MM.1S (cell line): ENCODE measurements at regions not wholly inside any gene's neighbourhood (a gene's known extent, or its start where the extent isn't known, plus 50 kb on each side); places are given as distances from the start of the nearest gene placed in this dataset.

Source experiments
- DNase-seq: peaks from one replicate; pipeline ENCODE4 v3.0.0-alpha.2; 2015
- H2AFZ ChIP-seq: fragments of 300-600 bp; sonication (generic); 2 replicates; pipeline ENCODE4 v1.6.0; 2016; ENCODE audit warnings: antibody characterized with exemption, low read length
- H3F3A ChIP-seq: fragments of 300-600 bp; sonication (generic); 2 replicates; pipeline ENCODE4 v1.6.1; 2016; ENCODE audit warnings: mild to moderate bottlenecking, antibody characterized with exemption, low read length, moderate library complexity, mixed read lengths; ENCODE audit not compliant: insufficient read depth
- H3K27ac ChIP-seq: fragments of 300-600 bp; sonication (generic); 2 replicates; pipeline ENCODE4 v1.5.1; 2016; ENCODE audit warnings: mild to moderate bottlenecking, low read length
- H3K27me3 ChIP-seq: fragments of 300-600 bp; sonication (generic); replicated peaks from 2 replicates; pipeline ENCODE4 v1.6.0; 2016; ENCODE audit warnings: low read length; ENCODE audit not compliant: insufficient read depth
- H3K36me3 ChIP-seq: fragments of 300-600 bp; sonication (generic); replicated peaks from 2 replicates; pipeline ENCODE4 v1.6.1; 2016; ENCODE audit warnings: mild to moderate bottlenecking, low read length, mixed read lengths; ENCODE audit not compliant: insufficient read depth
- H3K4me1 ChIP-seq: fragments of 300-600 bp; sonication (generic); 2 replicates; pipeline ENCODE4 v1.6.1; 2016; ENCODE audit warnings: low read length, mixed read lengths
- H3K4me2 ChIP-seq: fragments of 300-600 bp; sonication (generic); 2 replicates; pipeline ENCODE4 v1.6.0; 2016; ENCODE audit warnings: low read depth, low read length
- H3K4me3 ChIP-seq: fragments of 300-600 bp; sonication (generic); 2 replicates; pipeline ENCODE4 v1.5.1; 2016; ENCODE audit warnings: low read length, mixed read lengths
- H3K79me2 ChIP-seq: fragments of 300-600 bp; sonication (generic); 2 replicates; pipeline ENCODE4 v1.6.1; 2016; ENCODE audit warnings: mixed run types, low read length, mixed read lengths
- H3K9ac ChIP-seq: fragments of 300-600 bp; sonication (generic); 2 replicates; pipeline ENCODE4 v1.6.1; 2016; ENCODE audit warnings: low read length, mixed read lengths
- H3K9me2 ChIP-seq: fragments of 300-600 bp; sonication (generic); replicated peaks from 2 replicates; pipeline ENCODE4 v1.6.1; 2016; ENCODE audit warnings: mild to moderate bottlenecking, low read length, mixed read lengths; ENCODE audit not compliant: insufficient read depth
- H3K9me3 ChIP-seq: fragments of 300-600 bp; sonication (generic); replicated peaks from 2 replicates; pipeline ENCODE4 v1.6.1; 2016; ENCODE audit warnings: mild to moderate bottlenecking, low read length, mixed read lengths; ENCODE audit not compliant: insufficient read depth
- H4K20me1 ChIP-seq: fragments of 300-600 bp; sonication (generic); 2 replicates; pipeline ENCODE4 v1.6.1; 2016; ENCODE audit warnings: mild to moderate bottlenecking, low read length, moderate library complexity, mixed read lengths; ENCODE audit not compliant: insufficient read depth
- EZH2 ChIP-seq: fragments of 300-600 bp; sonication (generic); optimal IDR thresholded peaks from 2 replicates; pipeline ENCODE3; 2017; ENCODE audit warnings: low read depth, mild to moderate bottlenecking, antibody characterized with exemption, low read length, mixed read lengths
- EZH2phosphoT487 ChIP-seq: fragments of 300-600 bp; sonication (generic); IDR thresholded peaks from 2 replicates; pipeline ENCODE4 v1.6.1; 2018; ENCODE audit warnings: antibody characterized with exemption, low read length
- TF ChIP-seq, protein P1 (sequence below): fragments of 300-600 bp; sonication (generic); IDR thresholded peaks from 2 replicates; pipeline ENCODE4 v1.5.1; 2016; ENCODE audit warnings: antibody characterized with exemption, low read length, mixed read lengths

DNA sequence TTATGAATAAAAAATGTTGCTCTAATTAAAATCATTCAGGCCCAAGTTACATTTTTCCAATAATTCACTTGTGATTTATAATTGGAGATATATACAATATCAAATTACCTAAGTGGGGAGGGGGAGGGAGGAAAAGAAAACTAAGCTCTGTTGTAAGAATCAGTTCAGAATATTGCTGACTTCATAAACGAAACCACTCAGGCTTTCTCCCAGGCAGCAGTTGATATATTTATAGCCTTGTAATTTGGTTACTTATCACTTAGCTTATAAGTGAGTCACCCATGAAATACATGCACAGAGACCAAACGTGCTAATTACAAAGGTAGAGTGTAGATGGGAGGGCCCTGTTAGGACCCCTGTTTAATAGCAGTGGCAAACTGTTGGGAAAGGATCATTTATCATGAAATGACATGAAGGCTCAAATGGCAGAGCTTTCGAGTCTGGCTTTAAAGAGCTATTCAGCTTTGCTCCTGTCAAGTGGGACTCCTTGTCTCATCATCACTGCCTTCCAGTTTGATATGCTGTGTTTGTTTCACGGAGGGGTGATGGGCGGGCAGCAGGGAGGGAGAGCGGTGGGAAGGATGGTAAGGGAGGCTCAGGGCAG lies 105.6 kb upstream of the PGRMC2 start:
- TF ChIP-seq EZH2: no peak
- no peak for TF ChIP-seq EZH2phosphoT487
- DNase-seq: peak; percentile 81
- peak overlapping the region; percentile 72 for H3K4me2 ChIP-seq

DNA sequence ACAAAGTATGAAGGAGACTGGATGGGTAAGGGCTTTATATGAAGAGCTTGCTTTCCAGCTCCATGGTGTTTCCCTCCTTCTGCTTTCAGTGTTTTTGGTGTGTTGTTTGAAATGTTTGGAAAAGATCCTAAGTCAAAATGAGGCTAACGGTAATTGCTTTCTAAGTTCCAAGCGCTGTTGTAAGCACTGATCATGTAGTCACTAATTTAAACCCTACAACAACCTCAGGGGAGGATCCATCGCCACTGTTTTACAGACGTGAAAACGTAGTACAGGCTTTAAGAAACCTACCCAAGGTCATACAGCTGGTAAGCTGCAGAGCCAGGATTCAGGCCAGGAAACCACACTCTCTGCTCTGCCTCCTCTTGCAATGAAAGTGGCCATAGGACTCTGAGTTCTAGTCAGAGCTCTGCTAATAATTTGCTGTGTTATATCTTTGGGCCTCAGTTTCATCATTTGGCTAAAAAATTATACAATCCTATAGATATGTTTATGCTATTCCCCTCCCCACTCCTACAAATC lies 102.9 kb upstream of the PGRMC2 start:
- H3F3A ChIP-seq: peaks cover 8% of the 10 kb centered on the region; the same call in 1 of the 2 replicates
- no peaks in the 10 kb centered on the region for H4K20me1 ChIP-seq
- no peaks in the 10 kb centered on the region for H3K9me3 ChIP-seq
- no peak overlapping the region for H3K4me3 ChIP-seq
- H3K4me2 ChIP-seq: no peak overlapping the region
- H3K4me1 ChIP-seq: peaks cover 29% of the 10 kb centered on the region
- no peak overlapping the region for H3K27ac ChIP-seq
- H3K9ac ChIP-seq: no peak overlapping the region
- no peaks in the 10 kb centered on the region for H3K36me3 ChIP-seq
- H3K79me2 ChIP-seq: no peaks in the 10 kb centered on the region
- no peaks in the 10 kb centered on the region for H3K27me3 ChIP-seq
- TF ChIP-seq EZH2 (no peak), EZH2phosphoT487 (no peak)
- TF ChIP-seq, protein P1, sequence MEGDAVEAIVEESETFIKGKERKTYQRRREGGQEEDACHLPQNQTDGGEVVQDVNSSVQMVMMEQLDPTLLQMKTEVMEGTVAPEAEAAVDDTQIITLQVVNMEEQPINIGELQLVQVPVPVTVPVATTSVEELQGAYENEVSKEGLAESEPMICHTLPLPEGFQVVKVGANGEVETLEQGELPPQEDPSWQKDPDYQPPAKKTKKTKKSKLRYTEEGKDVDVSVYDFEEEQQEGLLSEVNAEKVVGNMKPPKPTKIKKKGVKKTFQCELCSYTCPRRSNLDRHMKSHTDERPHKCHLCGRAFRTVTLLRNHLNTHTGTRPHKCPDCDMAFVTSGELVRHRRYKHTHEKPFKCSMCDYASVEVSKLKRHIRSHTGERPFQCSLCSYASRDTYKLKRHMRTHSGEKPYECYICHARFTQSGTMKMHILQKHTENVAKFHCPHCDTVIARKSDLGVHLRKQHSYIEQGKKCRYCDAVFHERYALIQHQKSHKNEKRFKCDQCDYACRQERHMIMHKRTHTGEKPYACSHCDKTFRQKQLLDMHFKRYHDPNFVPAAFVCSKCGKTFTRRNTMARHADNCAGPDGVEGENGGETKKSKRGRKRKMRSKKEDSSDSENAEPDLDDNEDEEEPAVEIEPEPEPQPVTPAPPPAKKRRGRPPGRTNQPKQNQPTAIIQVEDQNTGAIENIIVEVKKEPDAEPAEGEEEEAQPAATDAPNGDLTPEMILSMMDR: no peak
- no peak overlapping the region for H2AFZ ChIP-seq
- peak; percentile 30 for DNase-seq
- no peaks in the 10 kb centered on the region for H3K9me2 ChIP-seq

More for the DNA sequence above, 105.6 kb upstream of the PGRMC2 start:
- Histone ChIP-seq H3K4me1 (peaks cover 29% of the 10 kb centered on the region), H3F3A (peaks cover 8% of the 10 kb centered on the region; the same call in 1 of the 2 replicates), H3K27ac (peak overlapping the region; percentile 61; the same call in 1 of the 2 replicates), H3K9ac (peak overlapping the region; percentile 10; the same call in 1 of the 2 replicates), H3K9me3 (no peaks in the 10 kb centered on the region), H3K4me3 (peak overlapping the region; percentile 23), H3K79me2 (no peaks in the 10 kb centered on the region), H2AFZ (peak overlapping the region; percentile 65), H4K20me1 (no peaks in the 10 kb centered on the region), H3K27me3 (no peaks in the 10 kb centered on the region), H3K36me3 (no peaks in the 10 kb centered on the region), H3K9me2 (no peaks in the 10 kb centered on the region)

DNA sequence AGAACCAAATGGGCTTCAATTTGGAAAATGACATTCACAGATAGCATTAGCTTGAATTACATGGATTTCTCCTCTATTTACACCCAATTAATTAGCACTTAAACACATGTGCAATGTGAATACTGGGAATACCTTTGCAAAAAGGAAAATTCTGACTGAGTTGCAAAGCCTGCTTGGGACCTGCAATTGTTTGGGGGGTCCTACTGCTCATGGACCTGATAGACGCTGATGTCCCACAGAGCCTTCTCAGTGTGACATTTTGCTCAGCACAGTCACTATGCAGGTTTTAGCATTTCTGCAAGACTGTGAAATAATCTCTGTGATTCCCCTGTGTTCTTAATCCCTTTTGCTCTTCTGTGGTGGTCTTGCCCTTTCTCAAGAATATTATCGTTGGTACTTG lies 101.2 kb upstream of the PGRMC2 start:
- H3K27ac ChIP-seq: no peak overlapping the region
- H3K79me2 ChIP-seq: no peaks in the 10 kb centered on the region
- no peaks in the 10 kb centered on the region for H4K20me1 ChIP-seq
- no peak for TF ChIP-seq EZH2
- TF ChIP-seq EZH2phosphoT487: no peak
- TF ChIP-seq, protein P1: no peak
- H3K9me3 ChIP-seq: no peaks in the 10 kb centered on the region
- H3K9me2 ChIP-seq: no peaks in the 10 kb centered on the region
- H3K4me2 ChIP-seq: no peak overlapping the region
- no peak for DNase-seq
- H3K27me3 ChIP-seq: no peaks in the 10 kb centered on the region
- H3K9ac ChIP-seq: no peak overlapping the region
- no peaks in the 10 kb centered on the region for H3K36me3 ChIP-seq
- H2AFZ ChIP-seq: no peak overlapping the region
- H3K4me1 ChIP-seq: peaks cover 27% of the 10 kb centered on the region
- peaks cover 7% of the 10 kb centered on the region; the same call in 1 of the 2 replicates for H3F3A ChIP-seq
- H3K4me3 ChIP-seq: no peak overlapping the region

DNA sequence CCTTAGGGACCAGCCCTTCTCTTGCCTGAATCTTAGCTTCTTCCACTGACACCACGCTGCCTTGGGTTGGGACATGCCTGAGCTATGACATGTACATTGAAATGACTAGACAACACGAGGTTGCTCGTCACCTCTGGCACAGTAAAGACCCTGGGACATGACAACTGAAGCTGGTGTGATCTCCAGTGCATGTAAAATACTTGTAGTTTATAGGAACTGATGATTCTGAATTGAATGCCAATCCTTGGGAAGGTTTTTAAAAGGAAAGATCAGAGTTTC lies 100.7 kb upstream of the PGRMC2 start:
- Histone ChIP-seq H4K20me1 (no peaks in the 10 kb centered on the region), H3K4me1 (peaks cover 22% of the 10 kb centered on the region), H3K27ac (no peak overlapping the region), H3K27me3 (no peaks in the 10 kb centered on the region), H3K9me2 (no peaks in the 10 kb centered on the region), H3F3A (peaks cover 2% of the 10 kb centered on the region; the same call in 1 of the 2 replicates), H2AFZ (no peak overlapping the region), H3K9me3 (no peaks in the 10 kb centered on the region), H3K36me3 (no peaks in the 10 kb centered on the region), H3K4me2 (no peak overlapping the region), H3K79me2 (no peaks in the 10 kb centered on the region), H3K9ac (no peak overlapping the region), H3K4me3 (no peak overlapping the region)
- DNase-seq: no peak
- TF ChIP-seq, protein P1: no peak
- no peak for TF ChIP-seq EZH2
- TF ChIP-seq EZH2phosphoT487: no peak
